Vagina (tissue), 2 donors: ENCODE measurements at regions not wholly inside any gene's neighbourhood (a gene's known extent, or its start where the extent isn't known, plus 50 kb on each side); places are given as distances from the start of the nearest gene placed in this dataset.

ENCODE experiments used
- POLR2A ChIP-seq, 2 donors: fragments of 450-650 bp; IDR thresholded peaks; one replicate each; pipeline ENCODE4 v1.6.1; 2017; ENCODE audit warnings: antibody characterized with exemption in 2 of 2, mild to moderate bottlenecking in 2 of 2, moderate library complexity in 2 of 2
- POLR2AphosphoS5 ChIP-seq, 2 donors: sonication (generic); formaldehyde crosslinking; IDR thresholded peaks; one replicate each; pipeline ENCODE4 v1.9.0; 2017; ENCODE audit warnings: antibody characterized with exemption in 2 of 2, mild to moderate bottlenecking in 2 of 2, low read depth in 1 of 2; ENCODE audit not compliant: insufficient read depth in 1 of 2
- TF ChIP-seq, protein P1 (sequence below), 3 experiments: fragments of 450-650 bp in 2 of 3; fragments of 200-600 bp in 1 of 3; sonication (generic) in 1 of 3; IDR thresholded peaks; one replicate each; pipeline ENCODE4 v1.5.1; 2017 to 2019; ENCODE audit warnings: antibody characterized with exemption in 3 of 3, mild to moderate bottlenecking in 2 of 3, moderate library complexity in 2 of 3

GRCh38 chr22:48434868-48435250 is 1392.8 kb downstream of the BRD1 start:
- TF ChIP-seq, protein P1, sequence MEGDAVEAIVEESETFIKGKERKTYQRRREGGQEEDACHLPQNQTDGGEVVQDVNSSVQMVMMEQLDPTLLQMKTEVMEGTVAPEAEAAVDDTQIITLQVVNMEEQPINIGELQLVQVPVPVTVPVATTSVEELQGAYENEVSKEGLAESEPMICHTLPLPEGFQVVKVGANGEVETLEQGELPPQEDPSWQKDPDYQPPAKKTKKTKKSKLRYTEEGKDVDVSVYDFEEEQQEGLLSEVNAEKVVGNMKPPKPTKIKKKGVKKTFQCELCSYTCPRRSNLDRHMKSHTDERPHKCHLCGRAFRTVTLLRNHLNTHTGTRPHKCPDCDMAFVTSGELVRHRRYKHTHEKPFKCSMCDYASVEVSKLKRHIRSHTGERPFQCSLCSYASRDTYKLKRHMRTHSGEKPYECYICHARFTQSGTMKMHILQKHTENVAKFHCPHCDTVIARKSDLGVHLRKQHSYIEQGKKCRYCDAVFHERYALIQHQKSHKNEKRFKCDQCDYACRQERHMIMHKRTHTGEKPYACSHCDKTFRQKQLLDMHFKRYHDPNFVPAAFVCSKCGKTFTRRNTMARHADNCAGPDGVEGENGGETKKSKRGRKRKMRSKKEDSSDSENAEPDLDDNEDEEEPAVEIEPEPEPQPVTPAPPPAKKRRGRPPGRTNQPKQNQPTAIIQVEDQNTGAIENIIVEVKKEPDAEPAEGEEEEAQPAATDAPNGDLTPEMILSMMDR (IDR thresholded peaks at IDR 0.05), result no peak
- TF ChIP-seq POLR2A (IDR thresholded peaks at IDR 0.05) (no peak), POLR2AphosphoS5 (IDR thresholded peaks at IDR 0.05; ENCODE audit: insufficient read depth in 1 of 2, low read depth in 1 of 2) (no peak)
